GM10248 (cell line): ENCODE measurements at regions not wholly inside any gene's neighbourhood (a gene's known extent, or its start where the extent isn't known, plus 50 kb on each side); places are given as distances from the start of the nearest gene placed in this dataset.

ENCODE experiments used
- CTCF ChIA-PET: fragments of 300-600 bp; sonication (Branson Sonifier 250); formaldehyde crosslinking; extraction: SDS; loops from one replicate; lab custom pipeline; 2021; ENCODE audit warnings: antibody characterized with exemption; lab: Yijun Ruan, JAX
- POLR2A ChIA-PET: fragments of 350-650 bp; sonication (Branson Sonifier 250); formaldehyde crosslinking; extraction: SDS; loops from one replicate; lab custom pipeline; 2020; ENCODE audit warnings: antibody characterized with exemption; lab: Yijun Ruan, JAX
- DNase-seq: peaks from one replicate; pipeline ENCODE4 v3.0.0; 2012; ENCODE audit errors: extremely low spot score
- CTCF ChIP-seq: IDR thresholded peaks from 2 replicates; pipeline ENCODE4 v1.5.1; 2012; ENCODE audit warnings: mild to moderate bottlenecking, low read depth; ENCODE audit errors: extremely low read depth, missing control alignments, control extremely low read depth

GRCh38 chr7:132024290-132024689, 467.9 kb upstream of the PODXL start:
- ChIA-PET POLR2A (no interaction called here), CTCF (no interaction called here)
- no peak for DNase-seq
- no peak for TF ChIP-seq CTCF

- DNase-seq = no peak
- no peak for TF ChIP-seq CTCF
- ChIA-PET CTCF (no interaction called here), POLR2A (no interaction called here)
These were observed 467.0 kb upstream of the PODXL start for GRCh38 chr7:132023466-132023865.

DNA sequence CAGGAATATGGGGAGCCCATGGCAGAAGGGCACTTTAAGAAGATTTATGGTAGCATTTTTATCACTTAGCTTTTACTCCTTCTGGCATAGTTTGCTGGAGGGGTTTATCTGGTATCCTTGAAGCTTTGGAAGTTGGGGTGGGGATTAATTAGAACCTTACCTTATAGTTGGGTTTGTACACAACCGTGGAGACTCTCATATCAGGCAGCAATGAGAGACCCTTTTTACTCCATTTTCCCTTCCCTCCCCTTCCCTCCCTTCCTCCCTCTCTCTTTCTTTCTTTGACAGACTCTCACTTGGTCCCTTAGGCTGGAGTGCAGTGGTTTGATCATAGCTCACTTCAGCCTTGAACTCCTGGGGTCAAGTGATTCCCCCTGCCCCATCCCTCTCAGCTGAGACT, 465.8 kb upstream of the PODXL start:
- POLR2A ChIA-PET = no interaction called here
- DNase-seq = no peak
- TF ChIP-seq CTCF = no peak
- CTCF ChIA-PET = no interaction called here

DNA sequence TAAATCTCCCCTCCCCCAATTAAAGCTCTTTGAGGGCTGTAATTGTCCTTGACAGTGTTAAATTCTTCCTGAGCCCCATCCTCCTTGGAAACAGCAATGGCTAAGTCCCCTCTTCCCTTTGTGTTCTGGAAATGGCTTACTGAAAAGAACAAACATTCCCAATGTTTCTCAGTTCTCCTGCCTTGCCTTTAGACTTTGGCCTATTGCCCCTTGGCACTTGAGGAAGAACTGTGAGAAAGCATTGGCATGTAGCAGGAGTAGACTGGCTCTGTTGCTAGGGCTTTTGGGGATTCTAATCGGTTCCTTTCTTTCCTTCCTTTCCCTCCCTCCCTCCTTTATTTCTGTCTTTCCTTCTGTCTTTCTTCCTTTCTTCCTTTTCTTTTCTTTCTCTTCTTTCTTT, 463.3 kb upstream of the PODXL start:
- ChIA-PET POLR2A (no interaction called here), CTCF (no interaction called here)
- no peak for TF ChIP-seq CTCF
- no peak for DNase-seq

GRCh38 chr7:132009778-132010177, 453.4 kb upstream of the PODXL start:
- ChIA-PET CTCF (no interaction called here), POLR2A (no interaction called here)
- no peak for DNase-seq
- no peak for TF ChIP-seq CTCF

DNA sequence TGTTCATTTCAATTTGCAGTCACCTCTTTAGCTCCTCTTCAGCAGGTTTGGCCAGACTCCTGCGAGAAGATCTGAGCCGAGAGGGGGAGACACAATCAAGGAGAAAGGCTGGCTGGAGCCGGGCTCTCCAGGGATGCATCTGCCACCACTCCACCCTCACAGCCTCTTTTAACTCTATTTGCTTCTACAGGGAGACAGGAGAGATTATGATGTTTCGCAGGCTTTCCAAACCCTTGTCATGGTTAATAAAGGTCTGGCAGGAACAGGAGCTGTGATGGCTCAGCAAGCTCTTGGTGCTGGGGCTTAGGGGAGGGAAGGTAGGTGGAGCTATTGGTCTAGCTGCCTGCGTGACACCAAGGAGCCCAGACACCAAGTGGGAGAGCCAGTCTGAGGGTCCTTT, 448.1 kb upstream of the PODXL start:
- ChIA-PET POLR2A (no interaction called here), CTCF (no interaction called here)
- no peak for DNase-seq
- TF ChIP-seq CTCF = no peak
